HCT116 (cell line): ENCODE measurements at regions not wholly inside any gene's neighbourhood (a gene's known extent, or its start where the extent isn't known, plus 50 kb on each side); places are given as distances from the start of the nearest gene placed in this dataset.

ENCODE experiments used
- CEBPB ChIP-seq: IDR thresholded peaks from 2 replicates; pipeline ENCODE4 v1.6.1; 2012; ENCODE audit warnings: low read depth
- CTCF ChIP-seq, 3 experiments: fragments of 200-600 bp in 1 of 3; sonication (generic) in 1 of 3; IDR thresholded peaks in 2 of 3; conservative IDR thresholded peaks in 1 of 3; 2 replicates each; pipeline ENCODE4 v1.5.1; 2012 to 2017; ENCODE audit warnings: low read depth in 2 of 3, low read length in 2 of 3, antibody characterized with exemption in 1 of 3, borderline replicate concordance in 1 of 3, control low read depth in 1 of 3, mild to moderate bottlenecking in 1 of 3, mixed read lengths in 1 of 3, mixed run types in 1 of 3, moderate library complexity in 1 of 3; ENCODE audit not compliant: insufficient read depth in 1 of 3
- ELF1 ChIP-seq: IDR thresholded peaks from 2 replicates; pipeline ENCODE4 v1.6.1; 2012; ENCODE audit warnings: low read depth, borderline replicate concordance
- EZH2 ChIP-seq: fragments of 200-600 bp; sonication (generic); IDR thresholded peaks from 2 replicates; pipeline ENCODE4 v1.6.1; 2017; ENCODE audit warnings: antibody characterized with exemption, mixed run types
- EZH2phosphoT487 ChIP-seq: fragments of 200-600 bp; IDR thresholded peaks from 2 replicates; pipeline ENCODE4 v1.6.1; 2018; ENCODE audit warnings: antibody characterized with exemption, borderline replicate concordance
- FOSL1 ChIP-seq: IDR thresholded peaks from 2 replicates; pipeline ENCODE4 v1.6.1; 2012; ENCODE audit warnings: low read depth
- JUND ChIP-seq: IDR thresholded peaks from 2 replicates; pipeline ENCODE4 v1.6.1; 2012
- MAX ChIP-seq: IDR thresholded peaks from 2 replicates; pipeline ENCODE4 v1.6.1; 2012
- POLR2A ChIP-seq: IDR thresholded peaks from 2 replicates; pipeline ENCODE4 v1.7.0; 2011; ENCODE audit warnings: borderline replicate concordance; ENCODE audit not compliant: insufficient read depth, insufficient read length; ENCODE audit errors: extremely low read depth
- RAD21 ChIP-seq: IDR thresholded peaks from 2 replicates; pipeline ENCODE4 v1.6.1; 2012; ENCODE audit warnings: low read depth, mild to moderate bottlenecking
- REST ChIP-seq: IDR thresholded peaks from 2 replicates; pipeline ENCODE4 v1.6.1; 2012; ENCODE audit warnings: low read depth
- SIN3A ChIP-seq: IDR thresholded peaks from 2 replicates; pipeline ENCODE4 v1.6.1; 2012; ENCODE audit warnings: low read depth
- SP1 ChIP-seq: IDR thresholded peaks from 2 replicates; pipeline ENCODE4 v1.6.1; 2012; ENCODE audit warnings: low read depth
- YY1 ChIP-seq: IDR thresholded peaks from 2 replicates; pipeline ENCODE4 v1.6.1; 2011; ENCODE audit warnings: low read length, low read depth, moderate library complexity, mild to moderate bottlenecking; ENCODE audit not compliant: insufficient replicate concordance; ENCODE audit errors: extremely low read depth

DNA sequence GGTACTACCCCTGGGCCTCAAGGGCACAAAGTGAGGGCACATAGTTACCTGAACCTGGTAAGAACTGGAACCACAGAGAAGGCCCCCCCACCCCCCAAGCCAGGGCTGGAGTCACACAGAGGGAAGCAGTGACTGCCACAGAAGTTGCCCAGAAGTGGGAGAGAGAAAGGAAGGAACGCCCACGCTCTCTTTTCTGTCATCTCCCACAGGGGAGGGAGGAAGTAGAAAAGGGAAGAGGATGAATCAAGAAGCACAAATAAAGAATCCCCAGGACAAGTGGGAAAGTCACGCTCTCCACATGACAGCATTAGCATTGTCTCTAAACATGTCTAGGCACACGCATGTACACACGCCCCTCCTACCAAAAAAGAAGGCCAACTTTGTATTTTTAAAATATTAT is 114.7 kb upstream of the FRMD4B start:
- no peak for TF ChIP-seq CTCF (IDR thresholded peaks at IDR 0.05 in 2 of 3, conservative IDR thresholded peaks at IDR 0.05 in 1 of 3; ENCODE audit: borderline replicate concordance in 1 of 3, insufficient read depth in 1 of 3, low read depth in 2 of 3, low read length in 2 of 3)
- TF ChIP-seq EZH2: no peak
- TF ChIP-seq MAX: no peak
- TF ChIP-seq ELF1: no peak
- TF ChIP-seq FOSL1: no peak
- TF ChIP-seq EZH2phosphoT487: no peak
- TF ChIP-seq JUND: no peak
- no peak for TF ChIP-seq CEBPB
- TF ChIP-seq YY1: no peak
- TF ChIP-seq RAD21: no peak
- no peak for TF ChIP-seq POLR2A
- no peak for TF ChIP-seq REST
- TF ChIP-seq SP1: no peak
- no peak for TF ChIP-seq SIN3A
